ENCODE measurements at regions not wholly inside any gene's neighbourhood (a gene's known extent, or its start where the extent isn't known, plus 50 kb on each side); places are given as distances from the start of the nearest gene placed in this dataset.

DNA sequence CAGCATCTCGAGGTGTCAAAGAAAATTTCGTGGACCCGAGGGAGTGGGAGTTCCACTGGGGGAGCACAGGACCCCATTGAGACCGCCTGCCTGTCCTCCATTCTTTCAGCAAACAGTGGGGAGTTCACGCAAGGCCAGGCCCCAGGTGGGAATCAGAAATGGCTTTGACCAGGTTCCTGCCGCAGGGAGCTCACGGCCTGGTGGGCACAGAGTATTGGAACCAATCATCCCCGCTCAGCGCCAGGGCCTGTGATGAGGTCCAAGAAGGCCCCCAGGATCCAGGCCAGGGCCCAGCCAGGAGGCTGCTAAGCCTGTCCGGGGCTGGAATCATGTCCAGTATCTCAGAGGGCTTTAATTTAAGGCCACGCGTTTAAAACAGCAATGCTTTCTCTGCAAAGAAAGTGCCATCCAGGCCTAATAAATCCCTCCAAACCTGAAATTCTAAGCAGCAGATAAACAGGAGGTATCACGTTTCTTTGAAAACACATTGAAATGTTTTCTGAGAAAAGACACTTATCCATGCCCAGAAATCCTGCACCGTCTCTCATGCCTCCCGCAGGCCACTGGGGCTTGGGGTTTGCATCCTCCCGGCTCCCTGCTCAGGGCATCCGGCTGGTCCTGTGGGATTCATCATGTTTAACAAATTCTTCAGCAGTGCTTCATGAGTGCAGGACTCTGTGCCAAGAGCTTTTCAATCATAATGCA lies 125.7 kb downstream of the OAT start:
- Histone ChIP-seq H3K18ac (ENCODE audit: low read depth, low read length) (no peak overlapping the region), H2BK15ac (ENCODE audit: low read depth, low read length) (no peak overlapping the region), H3K14ac (replicated peaks; ENCODE audit: low read depth, low read length) (no peak overlapping the region), H3K9me3 (ENCODE audit: control insufficient read depth, insufficient read depth, low read length) (peaks cover 9% of the 10 kb centered on the region), H3K9ac (ENCODE audit: low read depth, low read length) (no peak overlapping the region), H3K4me3 (ENCODE audit: insufficient read depth, low read depth, low read length) (no peak overlapping the region), H3K27ac (ENCODE audit: insufficient read depth, low read length) (no peak overlapping the region), H3K4me2 (ENCODE audit: low read depth, low read length) (no peak overlapping the region), H3K27me3 (ENCODE audit: control insufficient read depth, insufficient read depth, low read length) (no peaks in the 10 kb centered on the region), H3K23ac (ENCODE audit: low read depth, low read length) (no peak overlapping the region), H2AFZ (replicated peaks; ENCODE audit: low read length, poor library complexity) (no peak overlapping the region), H4K5ac (ENCODE audit: low read depth, low read length) (no peak overlapping the region), H4K91ac (ENCODE audit: insufficient read depth, low read depth, low read length) (no peak overlapping the region), H3K56ac (ENCODE audit: extremely low read depth, insufficient read depth, low read length) (no peak overlapping the region), H3K36me3 (ENCODE audit: control insufficient read depth, insufficient read depth, low read length) (no peaks in the 10 kb centered on the region), H2AK5ac (ENCODE audit: low read depth, low read length) (no peak overlapping the region), H3K4me1 (ENCODE audit: control insufficient read depth, insufficient read depth, low read length) (no peaks in the 10 kb centered on the region), H2BK120ac (ENCODE audit: low read depth, low read length) (no peak overlapping the region), H3K79me1 (ENCODE audit: low read depth in 1 of 2, low read length in 2 of 2) (no peaks in the 10 kb centered on the region), H4K20me1 (ENCODE audit: insufficient read depth, low read length) (no peaks in the 10 kb centered on the region), H3K4ac (ENCODE audit: low read depth, low read length) (no peak overlapping the region), H4K8ac (ENCODE audit: low read depth in 2 of 2, low read length in 2 of 2) (no peak overlapping the region), H2AK9ac (replicated peaks; ENCODE audit: low read depth, low read length, poor library complexity) (no peak overlapping the region), H2BK20ac (ENCODE audit: low read depth, low read length) (no peak overlapping the region), H3K9me1 (ENCODE audit: insufficient read depth, low read length) (no peaks in the 10 kb centered on the region), H2BK5ac (ENCODE audit: low read depth, low read length, poor library complexity, severe bottlenecking) (no peak overlapping the region)
- WGBS, 2 experiments (ENCODE audit: extremely low coverage in 2 of 2, insufficient read length in 1 of 2): 74% methylated on average over 7 of the region's 17 CpGs; no CpG with 5 or more reads in 1 of the 2 experiments
- no TSS peak for BruUV-seq (replicated peaks)
- ChIA-PET CTCF (no interaction called here), POLR2A (ENCODE audit: unreplicated experiment) (no interaction called here)
- intact Hi-C loops (cut with micrococcal nuclease): no loop called here
- dilution Hi-C loops (cut with HindIII; ENCODE audit: low sequenced_read_pairs, unreplicated experiment): no loop called here
- ATAC-seq (ENCODE audit: low read depth) (no peak), DNase-seq (no peak)
- no peak for TF ChIP-seq CHD1 (IDR thresholded peaks at IDR 0.05; ENCODE audit: low read depth, low read length)
- TF ChIP-seq BHLHE40 (IDR thresholded peaks at IDR 0.05; ENCODE audit: low read depth, low read length): no peak
- no peak for TF ChIP-seq NFE2L2 (IDR thresholded peaks at IDR 0.05; ENCODE audit: low read depth, low read length)
- no peak for TF ChIP-seq MAFK (IDR thresholded peaks at IDR 0.05; ENCODE audit: low read depth, low read length)
- no peak for TF ChIP-seq RFX5 (IDR thresholded peaks at IDR 0.05; ENCODE audit: low read depth, low read length)
- no peak for TF ChIP-seq FOS (IDR thresholded peaks at IDR 0.05; ENCODE audit: low read depth, low read length)
- no peak for TF ChIP-seq POLR2A (IDR thresholded peaks at IDR 0.05; ENCODE audit: low read depth, low read length)
- in situ Hi-C loops (cut with MboI; ENCODE audit: low sequenced_read_pairs): no loop called here
